ENCODE measurements at regions not wholly inside any gene's neighbourhood (a gene's known extent, or its start where the extent isn't known, plus 50 kb on each side); places are given as distances from the start of the nearest gene placed in this dataset.

GRCh38 chr2:82825410-82826090 is 1633.5 kb downstream of the SUCLG1 start:
- TF ChIP-seq CTCF (tag by site-specific recombination; IDR thresholded peaks at IDR 0.05) = no peak
- no peak for TF ChIP-seq SALL2 (tag by site-specific recombination; IDR thresholded peaks at IDR 0.05; ENCODE audit: borderline replicate concordance)
- no peak for TF ChIP-seq ZNF26 (tag by site-specific recombination; IDR thresholded peaks at IDR 0.05)
- TF ChIP-seq ZNF514 (tag by site-specific recombination; IDR thresholded peaks at IDR 0.05) = no peak
- no peak for TF ChIP-seq FEZF1 (tag by site-specific recombination; IDR thresholded peaks at IDR 0.05)

Data from HEK293 (cell line).